Activated naive CD8-positive, alpha-beta T cell treated with anti-CD3 and anti-CD28 coated beads for 36 hours (primary cell): ENCODE measurements at regions not wholly inside any gene's neighbourhood (a gene's known extent, or its start where the extent isn't known, plus 50 kb on each side); places are given as distances from the start of the nearest gene placed in this dataset.

ENCODE experiments used
- DNase-seq: peaks from one replicate; pipeline ENCODE4 v3.0.0; 2021
- H3K27ac Mint-ChIP-seq: one replicate; pipeline ENCODE4 v1.8.0; 2022; ENCODE audit warnings: mild to moderate bottlenecking, moderate library complexity, mixed read lengths
- H3K27me3 Mint-ChIP-seq: one replicate; pipeline ENCODE4 v1.8.0; 2022; ENCODE audit warnings: mild to moderate bottlenecking, mixed read lengths
- H3K36me3 Mint-ChIP-seq: one replicate; pipeline ENCODE4 v1.8.0; 2021; ENCODE audit warnings: mild to moderate bottlenecking, mixed read lengths
- H3K4me1 Mint-ChIP-seq: one replicate; pipeline ENCODE4 v1.8.0; 2021; ENCODE audit warnings: mixed read lengths
- H3K4me3 Mint-ChIP-seq: one replicate; pipeline ENCODE4 v1.8.0; 2022; ENCODE audit warnings: mild to moderate bottlenecking, moderate library complexity, mixed read lengths
- H3K9me3 Mint-ChIP-seq: one replicate; pipeline ENCODE4 v1.8.0; 2022; ENCODE audit warnings: mixed read lengths

DNA sequence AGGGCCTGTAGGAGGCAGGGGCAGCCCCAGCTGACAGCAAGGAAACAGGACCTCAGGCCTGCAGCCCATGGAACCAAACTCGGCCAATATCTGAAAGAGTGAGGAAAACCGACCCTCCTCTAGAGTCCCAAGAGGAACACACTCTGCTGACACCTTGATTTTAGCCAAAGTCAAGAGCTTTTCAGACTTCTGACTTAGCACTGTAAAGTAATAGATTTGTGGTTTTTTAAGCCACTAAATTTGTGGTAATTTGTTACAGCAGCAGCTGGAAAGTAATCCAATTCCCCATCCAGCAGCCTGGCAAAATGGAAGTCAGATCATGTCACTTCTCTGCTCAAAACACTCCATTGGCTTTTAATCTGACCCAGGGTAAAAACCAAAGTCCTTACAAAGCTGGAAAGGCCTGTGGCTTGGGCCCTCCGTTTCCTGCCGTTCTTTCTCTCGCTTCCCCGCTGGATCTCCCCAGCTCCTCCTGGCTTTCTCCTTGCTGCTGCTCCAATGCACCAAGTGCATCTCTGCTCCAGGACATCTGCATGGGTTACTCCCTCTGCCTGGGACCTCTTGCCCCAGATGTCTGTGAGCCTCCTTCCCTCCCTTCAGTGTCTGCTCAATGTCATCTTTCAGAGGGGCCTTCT, 79.0 kb downstream of the C5orf15 start:
- no peak overlapping the region for H3K27ac Mint-ChIP-seq

DNA sequence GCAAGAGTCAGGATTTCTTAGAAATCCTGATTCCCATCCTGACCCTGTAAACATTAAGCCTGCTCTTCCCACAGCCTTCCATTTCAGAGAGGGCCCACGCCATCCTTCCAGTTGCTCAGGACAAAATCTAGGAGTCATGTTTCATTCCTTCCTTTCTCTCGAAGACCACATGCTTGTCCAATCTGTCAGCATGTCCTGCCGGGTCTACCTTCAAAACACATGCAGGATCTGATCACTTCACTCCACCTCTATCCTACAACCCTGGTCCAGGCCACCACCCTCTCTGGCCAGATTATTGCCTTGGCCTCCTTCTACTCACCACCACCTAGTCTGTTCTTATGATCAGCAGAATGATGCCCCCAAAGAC, 79.8 kb downstream of the C5orf15 start:
- Mint-ChIP-seq H3K4me1 (peaks cover 8% of the 10 kb centered on the region), H3K36me3 (no peaks in the 10 kb centered on the region), H3K9me3 (no peaks in the 10 kb centered on the region), H3K27ac (no peak overlapping the region), H3K4me3 (no peak overlapping the region), H3K27me3 (no peaks in the 10 kb centered on the region)
- no peak for DNase-seq

More for the DNA sequence above, 79.0 kb downstream of the C5orf15 start:
- no peak for DNase-seq
- H3K4me1 Mint-ChIP-seq, result peaks cover 8% of the 10 kb centered on the region
- no peaks in the 10 kb centered on the region for H3K9me3 Mint-ChIP-seq
- H3K36me3 Mint-ChIP-seq, result no peaks in the 10 kb centered on the region
- no peak overlapping the region for H3K4me3 Mint-ChIP-seq
- H3K27me3 Mint-ChIP-seq, result no peaks in the 10 kb centered on the region

DNA sequence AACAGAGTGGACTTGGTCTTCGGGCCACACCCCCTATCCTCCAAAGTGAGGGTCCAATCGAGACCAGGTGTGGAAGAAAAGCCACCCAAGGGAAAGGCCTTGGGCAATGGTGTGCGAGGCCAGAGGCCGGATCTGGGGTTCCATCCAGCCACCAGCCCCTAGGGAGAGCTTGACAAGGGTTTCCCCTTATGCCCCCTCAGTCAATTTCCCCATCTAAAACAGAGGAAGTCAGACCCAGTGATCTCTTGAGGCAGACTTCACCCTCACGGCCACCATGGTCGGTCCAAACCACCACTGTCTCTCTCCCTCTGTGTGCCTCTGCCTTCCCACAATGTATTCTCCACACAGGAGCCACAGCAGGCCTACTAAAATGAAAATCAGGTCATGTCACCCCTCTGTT, 82.9 kb downstream of the C5orf15 start:
- no peak overlapping the region for H3K27ac Mint-ChIP-seq
- H3K27me3 Mint-ChIP-seq, result peaks cover 6% of the 10 kb centered on the region
- no peaks in the 10 kb centered on the region for H3K36me3 Mint-ChIP-seq
- peaks cover 8% of the 10 kb centered on the region for H3K4me1 Mint-ChIP-seq
- no peak for DNase-seq
- H3K9me3 Mint-ChIP-seq, result no peaks in the 10 kb centered on the region
- H3K4me3 Mint-ChIP-seq, result no peak overlapping the region

DNA sequence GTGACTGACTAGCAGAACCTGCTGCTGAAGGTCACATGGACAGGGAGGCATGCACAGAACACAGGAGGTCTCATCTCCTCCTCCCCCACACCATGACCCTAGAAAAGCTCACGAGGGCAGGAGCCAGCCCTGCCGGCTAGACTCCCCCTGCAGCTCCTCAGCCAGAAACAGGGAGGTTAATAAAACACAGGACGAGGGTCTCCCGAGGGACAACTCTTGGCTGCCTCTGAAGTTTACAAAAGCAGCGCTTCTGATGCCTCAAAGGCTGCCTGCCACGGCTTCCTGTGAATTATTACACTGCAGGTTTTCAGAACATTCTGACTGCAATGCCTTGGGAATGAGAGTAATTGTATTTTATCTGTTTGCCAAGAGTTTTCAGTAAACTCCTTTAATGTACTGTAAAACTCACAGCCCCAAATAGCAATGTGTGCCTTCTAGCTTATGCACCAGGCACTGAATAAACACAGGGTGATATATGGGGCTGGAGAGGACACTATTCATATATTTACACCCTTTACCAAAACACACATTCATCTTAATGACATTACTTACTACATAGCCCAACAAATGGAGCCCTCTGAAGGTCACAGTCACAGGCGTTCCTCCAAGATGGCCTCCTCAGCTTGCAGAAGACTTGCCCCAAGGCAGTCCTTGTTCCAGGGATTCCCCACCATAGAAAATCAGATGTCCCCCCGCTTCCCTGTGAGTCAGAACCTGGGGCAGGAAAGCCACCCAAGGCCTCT, 83.7 kb downstream of the C5orf15 start:
- Mint-ChIP-seq H3K27me3 (peaks cover 6% of the 10 kb centered on the region), H3K27ac (no peak overlapping the region), H3K4me3 (no peak overlapping the region), H3K36me3 (no peaks in the 10 kb centered on the region), H3K9me3 (no peaks in the 10 kb centered on the region), H3K4me1 (peaks cover 2% of the 10 kb centered on the region)
- no peak for DNase-seq

DNA sequence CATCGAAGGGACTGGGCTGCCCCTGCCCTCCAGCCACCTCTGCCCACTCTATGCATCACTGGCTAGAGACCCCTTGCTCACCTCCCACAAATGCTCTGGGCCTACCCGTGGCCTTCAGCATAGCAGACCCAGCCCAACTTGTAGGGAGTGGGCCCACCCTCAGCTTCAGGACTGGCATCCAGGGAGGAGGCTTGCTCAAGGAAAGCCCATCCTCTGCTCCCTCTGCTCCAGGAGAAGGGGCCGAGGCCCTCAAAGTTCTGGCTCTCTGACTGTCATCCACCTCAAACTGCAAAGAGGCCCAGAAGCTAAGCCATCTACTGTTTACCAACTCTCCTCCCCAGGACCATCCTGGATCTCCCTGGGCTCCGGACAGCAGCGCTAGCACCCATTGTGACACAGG, 84.5 kb downstream of the C5orf15 start:
- Mint-ChIP-seq H3K9me3 (no peaks in the 10 kb centered on the region), H3K36me3 (no peaks in the 10 kb centered on the region), H3K4me1 (peaks cover 2% of the 10 kb centered on the region), H3K27me3 (peaks cover 6% of the 10 kb centered on the region), H3K27ac (no peak overlapping the region), H3K4me3 (no peak overlapping the region)
- no peak for DNase-seq

DNA sequence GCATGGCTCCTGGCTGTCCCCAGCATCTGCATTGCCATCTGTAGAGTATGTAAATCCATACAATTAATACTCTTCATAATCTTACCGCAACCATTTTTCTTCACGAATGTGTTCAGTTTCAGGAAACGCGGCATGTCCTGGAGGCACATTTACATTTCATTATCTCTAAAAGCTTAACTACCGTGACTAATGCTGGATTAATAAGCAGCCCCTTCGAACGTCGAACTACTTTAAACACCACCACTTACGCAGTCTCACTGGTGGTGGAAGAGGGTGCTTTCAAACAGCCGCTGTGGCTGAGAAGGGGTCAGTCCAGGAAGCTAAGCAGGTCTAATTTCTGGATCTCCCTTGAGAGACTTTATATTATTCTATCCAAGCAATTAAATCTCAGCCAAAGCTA, 85.6 kb downstream of the C5orf15 start:
- H3K36me3 Mint-ChIP-seq, result no peaks in the 10 kb centered on the region
- H3K27me3 Mint-ChIP-seq, result peaks cover 6% of the 10 kb centered on the region
- DNase-seq, result no peak
- H3K4me1 Mint-ChIP-seq, result peaks cover 4% of the 10 kb centered on the region
- no peak overlapping the region for H3K27ac Mint-ChIP-seq
- H3K4me3 Mint-ChIP-seq, result no peak overlapping the region
- H3K9me3 Mint-ChIP-seq, result no peaks in the 10 kb centered on the region

DNA sequence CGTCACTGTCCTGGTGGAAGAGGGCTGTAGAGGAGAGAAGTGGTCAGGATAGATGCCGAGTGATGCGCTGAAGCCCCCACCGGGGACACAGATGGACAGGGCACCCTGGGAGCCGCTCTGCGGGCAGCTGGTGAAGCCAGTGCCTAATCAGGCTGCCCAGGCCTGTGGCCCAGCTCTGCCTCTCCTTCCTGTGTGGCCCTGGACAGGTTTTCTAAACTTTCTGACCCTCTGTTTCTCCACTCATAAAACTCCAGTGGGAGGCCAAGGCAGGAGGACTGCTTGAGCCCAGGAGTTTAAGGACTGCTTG, 86.1 kb downstream of the C5orf15 start:
- H3K27ac Mint-ChIP-seq, result no peak overlapping the region
- peaks cover 6% of the 10 kb centered on the region for H3K27me3 Mint-ChIP-seq

DNA sequence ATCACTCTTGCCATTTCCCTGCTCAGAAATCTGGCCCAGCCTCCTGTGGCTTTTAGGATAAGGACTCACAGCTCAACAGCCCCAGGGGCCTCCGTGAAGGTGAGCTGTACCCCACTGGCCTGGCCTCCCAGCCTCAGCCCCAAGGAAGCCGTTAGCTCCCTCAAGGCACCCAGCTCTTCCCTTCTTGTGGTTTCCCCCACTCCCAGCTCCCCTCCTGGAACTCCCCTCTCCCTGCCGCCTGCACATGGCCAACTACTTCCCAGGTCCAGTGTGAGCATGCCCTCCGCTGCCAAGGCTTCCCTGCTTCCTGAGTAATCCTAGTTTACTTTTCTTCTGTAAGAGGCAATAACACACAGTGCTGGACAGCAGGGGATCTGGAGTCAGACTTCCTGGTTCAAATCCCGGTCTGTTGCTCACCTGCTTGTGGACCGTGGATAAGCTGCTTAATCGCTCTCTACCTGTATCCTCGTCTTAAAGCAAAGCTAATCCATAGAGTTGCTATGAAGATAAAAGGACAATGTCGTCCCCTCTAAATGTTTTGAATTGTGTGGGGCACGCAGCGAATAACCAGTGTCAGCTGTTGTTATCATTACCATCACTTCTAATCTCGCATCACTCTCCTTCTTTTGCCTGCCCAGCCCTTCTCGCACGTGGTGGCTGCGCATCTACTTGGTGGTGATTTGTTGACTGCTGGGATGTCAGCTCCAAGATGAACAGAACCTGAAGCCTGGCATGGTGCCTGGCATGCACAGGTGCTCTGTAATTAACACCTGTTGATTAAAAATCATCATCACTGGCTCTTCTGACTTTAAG, 86.6 kb downstream of the C5orf15 start:
- peaks cover 6% of the 10 kb centered on the region for H3K27me3 Mint-ChIP-seq
- H3K4me1 Mint-ChIP-seq, result peaks cover 4% of the 10 kb centered on the region
- H3K4me3 Mint-ChIP-seq, result no peak overlapping the region
- no peaks in the 10 kb centered on the region for H3K9me3 Mint-ChIP-seq
- H3K36me3 Mint-ChIP-seq, result no peaks in the 10 kb centered on the region
- no peak for DNase-seq
- H3K27ac Mint-ChIP-seq, result no peak overlapping the region

More for the DNA sequence above, 86.1 kb downstream of the C5orf15 start:
- Mint-ChIP-seq H3K36me3 (no peaks in the 10 kb centered on the region), H3K9me3 (no peaks in the 10 kb centered on the region), H3K4me3 (no peak overlapping the region), H3K4me1 (peaks cover 4% of the 10 kb centered on the region)
- no peak for DNase-seq

DNA sequence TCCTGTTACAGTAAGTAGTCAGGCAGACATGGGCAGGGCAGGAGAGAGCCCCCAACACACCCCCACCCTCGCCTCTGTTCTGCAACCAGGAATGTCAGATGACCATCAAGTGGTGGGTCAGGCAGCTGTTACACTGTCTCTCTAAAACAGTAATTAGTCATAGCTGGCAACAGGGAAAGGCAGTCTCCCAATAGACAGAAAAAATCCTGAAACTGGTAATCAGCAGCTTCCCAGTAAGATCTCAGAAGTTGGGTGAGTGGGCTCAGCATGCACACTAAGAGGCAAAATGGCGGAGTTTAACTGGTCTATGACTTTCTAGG, 90.2 kb downstream of the C5orf15 start:
- Mint-ChIP-seq H3K9me3 (peaks cover 21% of the 10 kb centered on the region), H3K36me3 (peaks cover 10% of the 10 kb centered on the region), H3K27me3 (peaks cover 6% of the 10 kb centered on the region), H3K27ac (no peak overlapping the region), H3K4me3 (no peak overlapping the region), H3K4me1 (peaks cover 27% of the 10 kb centered on the region)
- no peak for DNase-seq

DNA sequence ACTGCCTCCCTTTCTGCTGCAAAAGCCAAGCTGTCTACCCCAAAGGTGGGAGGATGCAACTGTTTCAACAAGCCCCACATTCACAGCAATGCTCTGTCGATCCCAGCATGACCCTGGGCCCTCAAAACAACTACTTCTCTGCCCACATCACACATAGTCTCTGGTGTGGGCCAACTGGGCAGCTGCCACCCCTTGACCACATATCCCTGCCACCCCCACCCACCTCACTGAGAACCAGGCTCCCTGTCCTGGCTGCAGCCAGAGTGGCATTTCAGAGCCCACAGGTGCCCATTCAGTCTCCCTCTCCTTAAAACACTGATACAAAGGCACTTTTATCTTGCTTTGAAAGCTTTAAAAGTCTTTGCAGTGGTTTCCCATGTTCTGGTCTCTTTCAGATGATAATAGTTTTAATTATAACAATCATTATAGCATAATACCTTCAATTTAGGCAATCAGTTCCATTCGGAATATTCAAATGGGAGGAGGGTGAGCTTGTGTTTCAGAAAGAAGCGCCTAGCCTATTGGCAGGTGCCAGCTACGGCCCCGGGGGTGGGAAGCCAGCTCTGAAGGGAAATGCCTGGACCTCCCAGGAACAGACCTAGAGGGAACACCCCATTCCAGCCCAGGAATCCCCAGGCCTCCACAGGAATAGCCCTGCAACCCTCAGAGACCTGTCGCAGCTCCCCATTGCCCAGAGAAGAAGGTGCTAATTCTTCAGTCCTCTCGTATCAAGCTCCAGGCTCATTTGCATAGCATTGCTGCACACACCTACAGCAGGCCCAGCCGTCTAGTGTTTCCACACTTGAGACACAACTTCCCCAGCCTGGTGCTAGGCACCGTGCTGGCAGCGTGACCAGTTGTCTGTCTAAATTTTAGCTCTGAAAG, 90.8 kb downstream of the C5orf15 start:
- H3K36me3 Mint-ChIP-seq, result peaks cover 10% of the 10 kb centered on the region
- H3K4me1 Mint-ChIP-seq, result peaks cover 33% of the 10 kb centered on the region
- no peak overlapping the region for H3K27ac Mint-ChIP-seq
- no peak for DNase-seq
- peaks cover 24% of the 10 kb centered on the region for H3K9me3 Mint-ChIP-seq
- H3K4me3 Mint-ChIP-seq, result no peak overlapping the region
- peaks cover 6% of the 10 kb centered on the region for H3K27me3 Mint-ChIP-seq

DNA sequence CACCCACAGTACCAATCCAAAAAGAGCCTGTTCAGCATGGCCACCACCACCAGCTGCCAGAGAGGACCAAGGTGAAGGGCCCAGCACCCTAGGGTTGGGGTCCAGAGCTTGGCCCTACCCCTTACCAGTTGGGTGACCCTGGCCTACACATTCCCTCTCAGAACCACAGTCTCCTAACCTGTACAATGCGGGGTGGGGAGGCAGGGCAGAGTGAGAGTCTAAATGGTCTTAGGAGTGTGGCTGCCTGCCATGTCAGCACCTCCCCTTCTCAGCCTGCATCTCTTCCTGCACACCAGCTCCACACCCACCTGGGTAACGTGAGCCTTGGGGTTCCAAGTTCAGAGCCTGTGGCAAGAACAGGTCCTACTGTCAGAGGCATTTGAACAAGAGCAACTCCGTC, 92.2 kb downstream of the C5orf15 start:
- no peak overlapping the region for H3K27ac Mint-ChIP-seq
- H3K9me3 Mint-ChIP-seq, result peaks cover 25% of the 10 kb centered on the region
- peaks cover 37% of the 10 kb centered on the region for H3K4me1 Mint-ChIP-seq
- DNase-seq, result no peak
- no peaks in the 10 kb centered on the region for H3K27me3 Mint-ChIP-seq
- no peak overlapping the region for H3K4me3 Mint-ChIP-seq
- peaks cover 10% of the 10 kb centered on the region for H3K36me3 Mint-ChIP-seq

DNA sequence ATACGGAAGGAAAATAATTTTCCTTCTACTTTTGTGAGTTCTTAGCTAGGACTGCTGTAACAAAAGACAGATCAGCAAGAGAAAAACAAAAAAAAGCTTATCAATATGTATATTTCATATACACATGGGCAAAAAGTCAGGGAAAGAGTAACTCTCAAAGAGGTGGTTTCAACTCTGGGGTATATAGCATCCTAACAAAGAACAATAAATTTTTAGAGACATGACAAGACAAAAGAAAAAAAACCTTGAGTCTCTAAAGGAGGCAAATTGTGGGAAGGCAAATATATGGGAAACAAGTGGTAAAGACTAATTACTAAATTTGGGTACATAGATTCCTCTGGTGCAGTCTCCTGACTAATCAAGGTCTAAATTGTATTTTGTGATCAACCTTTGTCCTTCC, 93.2 kb downstream of the C5orf15 start:
- peak overlapping the region; percentile 90 for H3K27ac Mint-ChIP-seq
- no peaks in the 10 kb centered on the region for H3K27me3 Mint-ChIP-seq
- peaks cover 39% of the 10 kb centered on the region for H3K4me1 Mint-ChIP-seq
- DNase-seq, result no peak
- peaks cover 25% of the 10 kb centered on the region for H3K9me3 Mint-ChIP-seq
- peaks cover 10% of the 10 kb centered on the region for H3K36me3 Mint-ChIP-seq
- no peak overlapping the region for H3K4me3 Mint-ChIP-seq

DNA sequence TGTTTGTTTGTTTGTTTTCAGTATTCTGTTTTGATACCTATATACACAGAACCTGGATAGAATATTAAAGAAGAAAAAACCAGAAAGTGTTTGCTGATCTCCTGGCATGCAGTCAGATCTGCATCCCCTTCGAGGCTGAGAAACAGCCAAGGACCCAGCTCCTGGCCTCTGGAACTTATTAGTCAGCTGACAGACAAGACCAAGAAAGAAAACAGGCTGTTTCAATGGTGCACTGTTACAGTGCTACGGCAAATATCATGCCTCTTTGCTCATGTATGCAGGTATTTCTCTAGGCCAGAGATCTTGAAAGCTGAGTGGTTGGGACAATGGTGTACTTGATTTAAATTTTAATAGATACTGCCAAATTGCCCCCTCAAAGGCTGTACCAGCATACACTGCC, 95.0 kb downstream of the C5orf15 start:
- Mint-ChIP-seq H3K27ac (peak overlapping the region; percentile 90), H3K4me3 (no peak overlapping the region), H3K27me3 (no peaks in the 10 kb centered on the region), H3K9me3 (peaks cover 25% of the 10 kb centered on the region), H3K36me3 (peaks cover 10% of the 10 kb centered on the region), H3K4me1 (peaks cover 43% of the 10 kb centered on the region)
- no peak for DNase-seq

DNA sequence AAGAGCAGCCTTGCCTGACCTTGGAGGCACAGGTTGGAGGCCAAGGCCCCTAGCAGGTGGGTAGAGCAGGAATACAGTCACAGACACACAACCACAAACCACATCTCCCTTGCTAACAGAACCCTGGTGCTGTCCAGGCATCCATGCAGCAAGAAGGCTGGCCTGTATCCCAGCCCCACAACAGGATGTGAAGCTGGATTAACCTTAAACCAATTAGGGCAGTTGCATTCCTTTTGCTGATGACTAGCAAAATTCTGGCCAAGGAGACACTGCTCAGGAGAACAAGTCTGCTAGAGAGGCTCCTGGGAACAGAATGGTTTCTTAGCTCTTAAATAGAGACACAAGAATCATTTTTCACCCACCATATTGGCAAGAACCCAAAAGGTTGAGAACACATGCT, 97.8 kb downstream of the C5orf15 start:
- H3K9me3 Mint-ChIP-seq, result peaks cover 21% of the 10 kb centered on the region
- peaks cover 10% of the 10 kb centered on the region for H3K36me3 Mint-ChIP-seq
- peaks cover 42% of the 10 kb centered on the region for H3K4me1 Mint-ChIP-seq
- H3K4me3 Mint-ChIP-seq, result no peak overlapping the region
- no peak for DNase-seq
- H3K27me3 Mint-ChIP-seq, result no peaks in the 10 kb centered on the region
- H3K27ac Mint-ChIP-seq, result peak overlapping the region; percentile 7
